ENCODE measurements at regions not wholly inside any gene's neighbourhood (a gene's known extent, or its start where the extent isn't known, plus 50 kb on each side); places are given as distances from the start of the nearest gene placed in this dataset.

DNA sequence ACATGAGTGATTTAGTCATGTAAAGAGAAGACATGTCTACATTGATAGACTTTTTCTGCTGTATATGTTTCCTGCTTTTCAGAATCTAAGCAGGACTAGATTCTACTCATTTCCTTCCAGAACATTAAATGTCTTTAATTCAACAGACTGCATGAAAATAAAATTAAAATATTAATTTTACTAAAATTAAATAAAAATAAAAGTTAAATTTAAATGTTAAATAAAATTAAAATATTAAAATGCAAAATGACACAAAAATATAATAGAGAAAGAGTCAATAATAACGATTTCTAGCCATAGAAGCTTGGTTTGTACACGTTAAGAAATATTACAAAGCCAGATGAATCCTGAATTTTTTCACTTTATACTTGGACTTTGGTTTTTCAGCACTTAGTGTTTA, 552.8 kb upstream of the NR5A2 start:
- TF ChIP-seq, protein P1, sequence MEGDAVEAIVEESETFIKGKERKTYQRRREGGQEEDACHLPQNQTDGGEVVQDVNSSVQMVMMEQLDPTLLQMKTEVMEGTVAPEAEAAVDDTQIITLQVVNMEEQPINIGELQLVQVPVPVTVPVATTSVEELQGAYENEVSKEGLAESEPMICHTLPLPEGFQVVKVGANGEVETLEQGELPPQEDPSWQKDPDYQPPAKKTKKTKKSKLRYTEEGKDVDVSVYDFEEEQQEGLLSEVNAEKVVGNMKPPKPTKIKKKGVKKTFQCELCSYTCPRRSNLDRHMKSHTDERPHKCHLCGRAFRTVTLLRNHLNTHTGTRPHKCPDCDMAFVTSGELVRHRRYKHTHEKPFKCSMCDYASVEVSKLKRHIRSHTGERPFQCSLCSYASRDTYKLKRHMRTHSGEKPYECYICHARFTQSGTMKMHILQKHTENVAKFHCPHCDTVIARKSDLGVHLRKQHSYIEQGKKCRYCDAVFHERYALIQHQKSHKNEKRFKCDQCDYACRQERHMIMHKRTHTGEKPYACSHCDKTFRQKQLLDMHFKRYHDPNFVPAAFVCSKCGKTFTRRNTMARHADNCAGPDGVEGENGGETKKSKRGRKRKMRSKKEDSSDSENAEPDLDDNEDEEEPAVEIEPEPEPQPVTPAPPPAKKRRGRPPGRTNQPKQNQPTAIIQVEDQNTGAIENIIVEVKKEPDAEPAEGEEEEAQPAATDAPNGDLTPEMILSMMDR (IDR thresholded peaks at IDR 0.05; ENCODE audit: poor library complexity, severe bottlenecking) = no peak
- TF ChIP-seq EZH2 (IDR thresholded peaks at IDR 0.05; ENCODE audit: borderline replicate concordance, insufficient read depth, low read length, poor library complexity, severe bottlenecking) (no peak), REST (IDR thresholded peaks at IDR 0.05; ENCODE audit: borderline replicate concordance) (no peak), TAF1 (IDR thresholded peaks at IDR 0.05; ENCODE audit: low read depth) (no peak), SMC3 (conservative IDR thresholded peaks at IDR 0.05; ENCODE audit: poor library complexity) (no peak)

All from neural cell (in vitro differentiated cells).